Coronary artery (tissue), 2 donors: ENCODE measurements at regions not wholly inside any gene's neighbourhood (a gene's known extent, or its start where the extent isn't known, plus 50 kb on each side); places are given as distances from the start of the nearest gene placed in this dataset.

Experiments
- DNase-seq: peaks from one replicate; pipeline ENCODE4 v3.0.0-alpha.2; 2017; ENCODE audit warnings: low spot score
- H3K27ac ChIP-seq, 2 donors: fragments of 200-600 bp; sonication (generic); one replicate each; pipeline ENCODE4 v1.5.1; 2016 to 2019
- H3K4me3 ChIP-seq: fragments of 200-600 bp; sonication (generic); 2 replicates; pipeline ENCODE4 v1.5.1; 2016; ENCODE audit warnings: mild to moderate bottlenecking, moderate library complexity
- CTCF ChIP-seq: fragments of 200-600 bp; sonication (generic); IDR thresholded peaks from one replicate; pipeline ENCODE4 v1.5.1; 2019; ENCODE audit warnings: antibody characterized with exemption

GRCh38 chr5:119814655-119815054 lies 185.3 kb downstream of the FAM170A start:
- Histone ChIP-seq H3K27ac (no peak overlapping the region), H3K4me3 (no peak overlapping the region)
- TF ChIP-seq CTCF, result no peak
- DNase-seq, result no peak

- no peak overlapping the region for H3K4me3 ChIP-seq
- TF ChIP-seq CTCF, result no peak
- DNase-seq, result no peak
- no peak overlapping the region for H3K27ac ChIP-seq
Observed at GRCh38 chr5:119816055-119816454, 186.7 kb downstream of the FAM170A start.

GRCh38 chr5:119820016-119820415 lies 190.7 kb downstream of the FAM170A start:
- Histone ChIP-seq H3K27ac (no peak overlapping the region), H3K4me3 (no peak overlapping the region)
- no peak for DNase-seq
- no peak for TF ChIP-seq CTCF

- Histone ChIP-seq H3K4me3 (no peak overlapping the region), H3K27ac (no peak overlapping the region)
- TF ChIP-seq CTCF, result no peak
- DNase-seq, result no peak
Observed at GRCh38 chr5:119820608-119821007, 191.2 kb downstream of the FAM170A start.

- no peak for TF ChIP-seq CTCF
- Histone ChIP-seq H3K4me3 (no peak overlapping the region), H3K27ac (peak overlapping the region; percentile 19 to 59)
- no peak for DNase-seq
Observed at GRCh38 chr5:119828541-119828940, 199.2 kb downstream of the FAM170A start.

- peak overlapping the region; percentile 19 to 59 for H3K27ac ChIP-seq
- no peak overlapping the region for H3K4me3 ChIP-seq
- TF ChIP-seq CTCF, result no peak
- no peak for DNase-seq
Observed at GRCh38 chr5:119829341-119829740, 200.0 kb downstream of the FAM170A start.

- TF ChIP-seq CTCF, result no peak
- no peak overlapping the region for H3K4me3 ChIP-seq
- no peak overlapping the region for H3K27ac ChIP-seq
- no peak for DNase-seq
Observed at GRCh38 chr5:119833176-119833575, 203.8 kb downstream of the FAM170A start.
